HEK293T (cell line): ENCODE measurements at regions not wholly inside any gene's neighbourhood (a gene's known extent, or its start where the extent isn't known, plus 50 kb on each side); places are given as distances from the start of the nearest gene placed in this dataset.

Experiments used
- ARNT ChIP-seq: fragments of 450-650 bp; IDR thresholded peaks from 2 replicates; pipeline ENCODE4 v1.6.1; 2017; ENCODE audit warnings: mild to moderate bottlenecking
- BHLHE40 ChIP-seq: fragments of 450-650 bp; IDR thresholded peaks from 2 replicates; pipeline ENCODE4 v1.6.1; 2016; ENCODE audit warnings: mild to moderate bottlenecking, moderate library complexity, borderline replicate concordance
- ELF4 ChIP-seq: fragments of 450-650 bp; IDR thresholded peaks from 2 replicates; pipeline ENCODE4 v1.6.1; 2017; ENCODE audit warnings: antibody characterized with exemption
- FOXK2 ChIP-seq: fragments of 450-650 bp; IDR thresholded peaks from 2 replicates; pipeline ENCODE4 v1.6.1; 2016; ENCODE audit warnings: mild to moderate bottlenecking
- FOXM1 ChIP-seq: fragments of 450-650 bp; IDR thresholded peaks from 2 replicates; pipeline ENCODE4 v1.6.1; 2017; ENCODE audit warnings: mild to moderate bottlenecking, borderline replicate concordance
- HDGF ChIP-seq: fragments of 450-650 bp; IDR thresholded peaks from 2 replicates; pipeline ENCODE4 v1.6.1; 2017; ENCODE audit warnings: antibody characterized with exemption, borderline replicate concordance
- L3MBTL2 ChIP-seq: fragments of 450-650 bp; conservative IDR thresholded peaks from 2 replicates; pipeline ENCODE4 v1.6.1; 2016; ENCODE audit warnings: mild to moderate bottlenecking
- LEF1 ChIP-seq: fragments of 450-650 bp; IDR thresholded peaks from 2 replicates; pipeline ENCODE4 v1.6.1; 2017; ENCODE audit warnings: mild to moderate bottlenecking, borderline replicate concordance
- NFRKB ChIP-seq: fragments of 450-650 bp; IDR thresholded peaks from 2 replicates; pipeline ENCODE4 v1.6.1; 2016; ENCODE audit warnings: mild to moderate bottlenecking, moderate library complexity
- PKNOX1 ChIP-seq: fragments of 450-650 bp; IDR thresholded peaks from 2 replicates; pipeline ENCODE4 v1.6.1; 2016
- SP1 ChIP-seq: fragments of 450-650 bp; IDR thresholded peaks from 2 replicates; pipeline ENCODE4 v1.6.1; 2017
- SUZ12 ChIP-seq: fragments of 450-650 bp; IDR thresholded peaks from 2 replicates; pipeline ENCODE4 v1.6.1; 2016; ENCODE audit warnings: mild to moderate bottlenecking
- TARDBP ChIP-seq: fragments of 450-650 bp; IDR thresholded peaks from 2 replicates; pipeline ENCODE4 v1.6.1; 2016
- ZNF384 ChIP-seq: fragments of 450-650 bp; IDR thresholded peaks from 2 replicates; pipeline ENCODE4 v1.6.1; 2016

- TF ChIP-seq BHLHE40: no peak
- TF ChIP-seq TARDBP: no peak
- no peak for TF ChIP-seq LEF1
- TF ChIP-seq ARNT: no peak
- TF ChIP-seq PKNOX1: no peak
- no peak for TF ChIP-seq HDGF
- no peak for TF ChIP-seq ELF4
- no peak for TF ChIP-seq SUZ12
- TF ChIP-seq FOXM1: no peak
- TF ChIP-seq NFRKB: no peak
- TF ChIP-seq SP1: no peak
- no peak for TF ChIP-seq ZNF384
- no peak for TF ChIP-seq FOXK2
- no peak for TF ChIP-seq L3MBTL2
These were observed 455.9 kb upstream of the RUNX1 start for GRCh38 chr21:35504951-35505466.
